Loucy (cell line): ENCODE measurements at regions not wholly inside any gene's neighbourhood (a gene's known extent, or its start where the extent isn't known, plus 50 kb on each side); places are given as distances from the start of the nearest gene placed in this dataset.

Experiments used
- H2AFZ ChIP-seq: fragments of 200-600 bp; sonication (generic); 2 replicates; pipeline ENCODE4 v1.6.0; 2016; ENCODE audit warnings: antibody characterized with exemption, mild to moderate bottlenecking, low read length, moderate library complexity
- H3F3A ChIP-seq: fragments of 200-600 bp; 2 replicates; pipeline ENCODE4 v1.6.0; 2016; ENCODE audit warnings: antibody characterized with exemption, low read depth, mild to moderate bottlenecking
- H3K27me3 ChIP-seq: fragments of 200-600 bp; sonication (generic); 2 replicates; pipeline ENCODE4 v1.6.1; 2014; ENCODE audit warnings: low read length, mild to moderate bottlenecking; ENCODE audit not compliant: insufficient read depth, poor library complexity, severe bottlenecking
- H3K36me3 ChIP-seq: fragments of 200-600 bp; sonication (generic); 2 replicates; pipeline ENCODE4 v1.6.1; 2016; ENCODE audit warnings: low read length; ENCODE audit not compliant: insufficient read depth
- H3K4me1 ChIP-seq: fragments of 200-600 bp; sonication (generic); 2 replicates; pipeline ENCODE4 v1.5.1; 2014; ENCODE audit warnings: low read length, mild to moderate bottlenecking; ENCODE audit not compliant: insufficient read depth, poor library complexity, severe bottlenecking
- H3K4me2 ChIP-seq: fragments of 200-600 bp; sonication (generic); 2 replicates; pipeline ENCODE4 v1.6.0; 2014; ENCODE audit warnings: antibody characterized with exemption, low read length, low read depth, mild to moderate bottlenecking; ENCODE audit not compliant: poor library complexity, severe bottlenecking
- H3K4me3 ChIP-seq: fragments of 200-600 bp; sonication (generic); 2 replicates; pipeline ENCODE4 v1.5.1; 2014; ENCODE audit warnings: low read length, mild to moderate bottlenecking, mixed read lengths; ENCODE audit not compliant: poor library complexity, severe bottlenecking
- H3K79me2 ChIP-seq: fragments of 200-600 bp; sonication (generic); 2 replicates; pipeline ENCODE4 v1.6.1; 2014; ENCODE audit warnings: low read length; ENCODE audit not compliant: insufficient read depth
- H3K9ac ChIP-seq: fragments of 200-600 bp; sonication (generic); 2 replicates; pipeline ENCODE4 v1.6.0; 2014; ENCODE audit warnings: mild to moderate bottlenecking, low read depth, low read length, moderate library complexity; ENCODE audit not compliant: poor library complexity, severe bottlenecking
- H3K9me2 ChIP-seq: fragments of 200-600 bp; sonication (generic); replicated peaks from 2 replicates; pipeline ENCODE4 v1.6.1; 2016; ENCODE audit warnings: low read depth, low read length, mixed read lengths
- H3K9me3 ChIP-seq: fragments of 200-600 bp; sonication (generic); 2 replicates; pipeline ENCODE4 v1.6.1; 2014; ENCODE audit warnings: mild to moderate bottlenecking, antibody characterized with exemption, low read length, low read depth; ENCODE audit not compliant: insufficient read depth
- H4K20me1 ChIP-seq: fragments of 200-600 bp; sonication (generic); 2 replicates; pipeline ENCODE4 v1.6.0; 2014; ENCODE audit warnings: antibody characterized with exemption, low read length, mild to moderate bottlenecking; ENCODE audit not compliant: insufficient read depth, poor library complexity, severe bottlenecking
- EZH2phosphoT487 ChIP-seq: fragments of 200-600 bp; IDR thresholded peaks from 2 replicates; pipeline ENCODE4 v1.6.1; 2018; ENCODE audit warnings: antibody characterized with exemption, mild to moderate bottlenecking, moderate library complexity, borderline replicate concordance
- TF ChIP-seq, protein P1 (sequence below): fragments of 200-600 bp; sonication (generic); conservative IDR thresholded peaks from 2 replicates; pipeline ENCODE4 v1.5.1; 2014; ENCODE audit warnings: mild to moderate bottlenecking, antibody characterized with exemption, low read length

DNA sequence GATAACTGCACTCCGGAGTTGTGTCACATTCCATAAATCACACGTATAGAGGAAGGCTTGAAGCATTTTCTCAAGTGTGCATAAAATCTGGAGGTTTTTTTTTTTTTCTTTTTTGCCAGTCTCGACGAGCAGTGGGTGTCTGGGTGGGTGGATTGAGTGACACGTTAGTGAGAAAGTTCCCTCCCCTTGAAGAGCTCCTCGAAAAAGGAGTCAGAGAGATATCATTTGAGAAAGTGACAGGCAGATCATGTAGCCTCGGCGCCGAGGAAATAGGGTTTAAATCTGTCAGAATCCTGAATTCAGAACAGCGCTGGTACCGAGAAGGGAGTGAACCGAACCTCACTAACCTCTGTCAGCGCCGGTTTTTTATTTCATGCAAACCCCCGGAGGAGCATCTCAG, 269.5 kb upstream of the ARID1B start:
- no peaks in the 10 kb centered on the region for H3K9me3 ChIP-seq
- no peaks in the 10 kb centered on the region for H3K4me1 ChIP-seq
- H2AFZ ChIP-seq = no peak overlapping the region
- H3K4me3 ChIP-seq = no peak overlapping the region
- H3K79me2 ChIP-seq = no peaks in the 10 kb centered on the region
- H4K20me1 ChIP-seq = no peaks in the 10 kb centered on the region
- no peaks in the 10 kb centered on the region for H3K27me3 ChIP-seq
- no peaks in the 10 kb centered on the region for H3K36me3 ChIP-seq
- no peak overlapping the region for H3K9ac ChIP-seq
- TF ChIP-seq, protein P1, sequence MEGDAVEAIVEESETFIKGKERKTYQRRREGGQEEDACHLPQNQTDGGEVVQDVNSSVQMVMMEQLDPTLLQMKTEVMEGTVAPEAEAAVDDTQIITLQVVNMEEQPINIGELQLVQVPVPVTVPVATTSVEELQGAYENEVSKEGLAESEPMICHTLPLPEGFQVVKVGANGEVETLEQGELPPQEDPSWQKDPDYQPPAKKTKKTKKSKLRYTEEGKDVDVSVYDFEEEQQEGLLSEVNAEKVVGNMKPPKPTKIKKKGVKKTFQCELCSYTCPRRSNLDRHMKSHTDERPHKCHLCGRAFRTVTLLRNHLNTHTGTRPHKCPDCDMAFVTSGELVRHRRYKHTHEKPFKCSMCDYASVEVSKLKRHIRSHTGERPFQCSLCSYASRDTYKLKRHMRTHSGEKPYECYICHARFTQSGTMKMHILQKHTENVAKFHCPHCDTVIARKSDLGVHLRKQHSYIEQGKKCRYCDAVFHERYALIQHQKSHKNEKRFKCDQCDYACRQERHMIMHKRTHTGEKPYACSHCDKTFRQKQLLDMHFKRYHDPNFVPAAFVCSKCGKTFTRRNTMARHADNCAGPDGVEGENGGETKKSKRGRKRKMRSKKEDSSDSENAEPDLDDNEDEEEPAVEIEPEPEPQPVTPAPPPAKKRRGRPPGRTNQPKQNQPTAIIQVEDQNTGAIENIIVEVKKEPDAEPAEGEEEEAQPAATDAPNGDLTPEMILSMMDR = no peak
- no peak for TF ChIP-seq EZH2phosphoT487
- no peaks in the 10 kb centered on the region for H3F3A ChIP-seq
- H3K4me2 ChIP-seq = no peak overlapping the region
- H3K9me2 ChIP-seq = no peaks in the 10 kb centered on the region

DNA sequence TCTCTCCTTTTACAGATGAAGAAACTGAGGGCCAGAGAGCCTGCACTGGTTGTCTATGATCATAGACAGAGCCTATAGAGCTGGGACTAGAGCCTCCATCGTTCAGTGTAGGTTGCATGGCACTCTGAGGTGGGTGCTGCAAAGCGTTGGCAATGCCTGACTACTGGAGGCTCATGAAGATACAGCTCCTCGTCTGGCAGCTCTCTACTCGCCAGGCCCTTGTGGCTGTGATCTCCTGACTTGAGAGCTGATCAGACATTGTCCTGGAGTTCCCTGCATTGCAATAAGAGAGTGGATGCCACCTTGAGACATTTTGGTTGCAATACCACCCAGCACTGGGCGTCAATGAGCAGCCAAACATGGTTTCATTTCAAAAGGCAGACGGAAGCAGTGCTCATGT, 270.1 kb upstream of the ARID1B start:
- no peak overlapping the region for H3K4me3 ChIP-seq

DNA sequence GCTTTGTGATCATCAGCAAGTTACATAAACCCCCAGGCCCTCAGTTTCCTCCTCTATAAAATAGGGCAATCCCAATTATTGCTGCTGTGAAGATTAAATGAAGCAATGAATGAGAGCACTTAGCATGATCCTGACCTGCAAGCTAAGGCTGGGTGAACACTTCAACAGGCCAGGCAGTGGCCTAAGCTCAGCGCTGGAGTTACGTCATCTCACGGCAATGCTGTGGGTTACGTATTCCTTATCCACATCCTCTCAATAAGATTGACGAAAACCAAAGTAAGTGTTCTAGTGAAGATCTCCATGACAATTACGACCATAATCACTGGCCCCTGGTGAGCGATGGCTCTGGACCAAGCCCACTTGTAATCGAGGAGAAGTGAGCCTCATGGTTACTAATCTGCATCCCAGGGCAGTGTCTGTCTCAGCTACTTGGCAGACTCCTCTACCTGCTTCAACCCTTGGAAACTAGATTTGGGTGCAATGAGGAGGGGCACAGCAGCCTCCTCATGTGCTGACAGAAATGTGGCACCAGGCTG, 274.1 kb upstream of the ARID1B start:
- no peaks in the 10 kb centered on the region for H3K79me2 ChIP-seq
- no peaks in the 10 kb centered on the region for H3K9me2 ChIP-seq
- no peaks in the 10 kb centered on the region for H3K27me3 ChIP-seq
- no peaks in the 10 kb centered on the region for H4K20me1 ChIP-seq
- H3K4me2 ChIP-seq = no peak overlapping the region
- H3K36me3 ChIP-seq = no peaks in the 10 kb centered on the region
- TF ChIP-seq, protein P1 = no peak
- no peak for TF ChIP-seq EZH2phosphoT487
- no peaks in the 10 kb centered on the region for H3K4me1 ChIP-seq
- no peaks in the 10 kb centered on the region for H3K9me3 ChIP-seq
- H3K9ac ChIP-seq = no peak overlapping the region
- H2AFZ ChIP-seq = no peak overlapping the region
- H3K4me3 ChIP-seq = no peak overlapping the region
- no peaks in the 10 kb centered on the region for H3F3A ChIP-seq

More for the DNA sequence above, 270.1 kb upstream of the ARID1B start:
- Histone ChIP-seq H3K9ac (no peak overlapping the region), H3K27me3 (no peaks in the 10 kb centered on the region), H3K4me1 (no peaks in the 10 kb centered on the region), H2AFZ (no peak overlapping the region), H4K20me1 (no peaks in the 10 kb centered on the region), H3K9me3 (no peaks in the 10 kb centered on the region), H3K79me2 (no peaks in the 10 kb centered on the region), H3K4me2 (no peak overlapping the region), H3K9me2 (no peaks in the 10 kb centered on the region), H3F3A (no peaks in the 10 kb centered on the region), H3K36me3 (no peaks in the 10 kb centered on the region)
- TF ChIP-seq, protein P1 = no peak
- TF ChIP-seq EZH2phosphoT487 = no peak
